ENCODE measurements at regions not wholly inside any gene's neighbourhood (a gene's known extent, or its start where the extent isn't known, plus 50 kb on each side); places are given as distances from the start of the nearest gene placed in this dataset.
"Not testable (repeated sequence)": the region's sequence is repeated elsewhere in the genome, so short reads cannot be mapped to it uniquely, and the experiment has no call there.

DNA sequence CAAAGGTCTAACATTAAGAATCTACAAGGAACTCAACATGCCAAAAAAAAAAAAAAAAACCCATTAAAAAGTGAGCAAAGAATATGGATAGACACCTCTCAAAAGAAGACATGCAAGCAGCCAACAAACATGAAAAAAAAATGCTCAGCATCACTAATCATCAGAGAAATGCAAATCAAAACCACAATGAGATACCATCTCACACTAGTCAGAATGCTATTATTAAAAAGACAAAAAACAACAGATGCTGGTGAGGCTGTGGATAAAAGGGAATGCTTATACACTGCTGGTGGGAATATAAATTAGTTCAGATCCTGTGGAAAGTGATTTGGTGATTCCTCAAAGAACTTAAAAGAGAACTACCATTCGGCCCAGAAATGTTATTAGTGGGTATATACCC, 257.7 kb upstream of the PLET1 start:
- DNase-seq: no peak

DNA sequence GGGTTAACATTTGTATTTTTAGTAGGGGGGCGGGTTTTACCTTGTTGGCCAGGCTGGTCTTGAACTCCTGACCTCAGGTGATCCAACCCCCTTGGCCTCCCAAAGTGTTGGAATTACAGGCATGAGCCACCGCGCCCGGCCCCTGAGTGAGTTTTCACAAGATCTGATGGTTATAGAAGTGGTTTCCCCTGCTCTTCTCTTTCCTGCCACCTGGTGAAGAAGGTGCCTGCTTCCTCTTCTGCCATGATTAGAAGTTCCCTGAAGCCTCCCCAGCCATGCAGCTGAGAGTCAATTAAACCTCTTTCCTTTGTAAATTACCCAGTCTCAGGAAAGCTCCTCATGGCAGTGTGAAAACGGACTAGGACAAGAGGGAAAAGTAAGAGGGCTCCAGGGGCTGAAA, 259.1 kb upstream of the PLET1 start:
- no peak for DNase-seq

DNA sequence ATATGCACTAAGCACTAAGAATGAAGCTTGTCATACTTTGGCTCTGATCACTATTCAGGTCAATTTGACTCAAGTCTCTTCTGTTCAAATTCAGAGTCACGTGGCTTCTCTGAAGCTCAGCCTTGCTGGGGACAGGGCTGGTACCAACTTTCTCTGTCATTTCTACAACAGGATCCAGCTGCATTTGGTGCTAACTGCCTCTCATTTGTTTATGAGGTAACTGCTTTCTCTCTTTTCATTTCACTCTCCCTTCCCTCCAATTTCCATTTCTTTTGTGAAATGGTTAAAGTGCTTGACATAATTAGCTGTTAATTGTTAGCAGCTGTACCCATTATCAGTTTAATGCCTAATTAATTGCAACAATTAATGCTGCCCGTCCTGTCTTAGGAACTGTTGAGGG, 259.7 kb upstream of the PLET1 start:
- no peak for DNase-seq

DNA sequence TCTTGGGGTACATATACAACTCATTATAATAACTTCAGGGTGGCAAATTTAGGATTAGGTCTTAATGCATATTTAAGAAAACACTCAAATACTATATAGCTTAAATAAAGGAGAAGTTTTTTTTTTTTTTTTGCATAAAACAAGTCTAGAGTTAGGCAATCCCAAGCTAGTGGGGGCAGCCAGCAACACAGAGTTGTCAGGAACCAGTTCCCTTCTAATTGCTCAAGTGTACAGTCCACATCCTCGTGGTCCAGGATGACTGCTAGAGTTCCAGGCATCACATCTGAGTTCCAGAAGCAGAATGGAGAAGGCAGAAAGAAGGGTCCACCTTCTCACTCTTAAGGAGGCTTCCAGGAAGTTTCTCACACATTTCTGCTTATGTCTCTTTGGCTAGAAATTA, 261.9 kb upstream of the PLET1 start:
- no peak for DNase-seq

DNA sequence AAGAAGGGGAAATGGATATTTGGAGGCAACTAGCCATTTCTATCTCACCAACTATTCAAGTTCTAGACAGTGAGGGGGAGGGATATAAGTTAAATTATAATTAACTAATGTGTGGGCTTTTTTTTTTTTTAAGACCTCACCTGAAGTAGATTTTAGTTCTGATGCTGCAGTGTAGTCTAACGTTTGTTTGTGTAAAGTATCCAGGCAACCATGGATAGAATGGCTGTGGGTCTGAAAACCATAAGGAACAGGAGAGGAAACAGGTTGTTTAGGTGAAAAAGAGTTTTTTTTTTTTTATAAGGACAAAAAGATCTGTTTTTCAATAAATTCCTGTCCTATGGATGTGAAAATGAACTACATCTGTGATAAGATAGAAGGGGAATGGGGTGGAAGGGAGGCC, 262.4 kb upstream of the PLET1 start:
- no peak for DNase-seq

DNA sequence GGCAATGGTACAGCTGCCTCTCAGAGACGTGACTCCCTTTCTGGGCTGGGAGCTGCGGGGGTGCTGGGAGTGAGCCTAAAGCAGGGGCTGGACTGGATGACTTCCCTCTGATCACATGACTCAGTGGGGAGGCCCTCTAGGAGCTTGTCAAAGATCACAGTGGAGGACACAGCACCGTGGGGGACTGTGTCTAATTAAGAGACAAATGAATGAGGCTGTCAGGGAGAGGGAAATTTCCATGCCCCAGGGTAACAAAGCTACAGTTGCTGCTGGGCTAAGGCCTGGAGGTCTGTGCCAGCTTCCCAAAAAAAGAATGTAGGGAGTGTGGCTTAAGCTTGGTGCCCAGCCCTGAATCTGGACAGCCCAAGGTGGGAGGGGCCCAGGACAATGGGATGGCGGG, 262.8 kb upstream of the PLET1 start:
- no peak for DNase-seq

DNA sequence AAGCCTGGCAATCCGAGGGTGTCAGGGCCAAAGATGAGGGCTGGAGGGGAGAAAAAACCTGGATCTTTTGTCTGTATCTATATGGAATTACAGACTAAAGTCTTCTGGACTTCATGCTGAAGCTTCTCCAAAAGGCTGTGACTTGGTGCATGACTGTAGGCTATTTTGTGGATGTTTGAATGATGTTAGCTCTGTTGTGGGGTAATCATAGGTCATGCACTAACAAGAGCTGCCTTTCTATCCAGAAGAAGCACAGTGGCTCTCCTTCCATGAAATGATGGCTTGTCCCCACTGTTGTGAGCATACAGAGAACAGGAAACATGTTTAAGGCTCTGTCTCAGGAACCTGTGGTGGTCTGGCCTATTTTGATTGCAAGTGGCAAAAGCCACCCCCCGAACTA, 263.3 kb upstream of the PLET1 start:
- DNase-seq: no peak

DNA sequence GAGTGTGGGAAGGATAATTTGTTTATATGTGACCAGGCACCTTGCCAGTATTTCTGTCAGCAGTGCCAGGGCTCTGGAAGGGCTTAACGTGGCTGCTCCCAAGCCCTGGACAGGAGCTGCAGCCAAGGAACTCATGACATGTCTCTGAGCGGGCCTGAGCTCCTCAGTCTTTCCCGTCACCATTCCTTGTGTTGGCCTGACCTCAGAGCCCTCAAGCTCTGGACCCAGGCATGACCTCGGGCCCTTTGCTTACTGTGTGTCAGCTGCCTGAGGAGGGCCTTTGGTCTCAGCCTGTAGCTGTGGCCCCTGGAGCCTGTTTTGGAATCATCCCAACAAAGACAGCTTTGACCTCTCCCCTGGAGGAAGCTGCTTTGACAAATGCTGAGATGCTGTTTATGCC, 264.1 kb upstream of the PLET1 start:
- no peak for DNase-seq

DNA sequence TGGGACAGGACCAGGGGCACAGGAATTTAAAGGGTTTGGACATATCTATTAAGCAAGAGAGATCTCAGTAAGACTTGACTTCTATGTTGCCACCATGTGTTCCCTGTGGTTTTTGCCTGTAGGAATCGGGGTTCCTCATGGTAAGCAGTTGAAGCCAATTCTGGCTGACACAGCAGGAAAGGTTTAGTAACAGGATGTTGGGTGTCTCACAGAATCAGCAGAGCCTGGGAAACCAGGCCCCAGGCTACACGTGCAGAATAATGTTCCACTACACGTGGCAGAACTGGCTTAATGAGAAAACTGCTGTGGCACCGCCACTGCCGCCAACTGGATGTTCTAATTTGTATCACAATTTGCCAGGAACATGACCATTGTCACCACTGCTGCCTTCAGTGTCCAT, 264.6 kb upstream of the PLET1 start:
- no peak for DNase-seq

DNA sequence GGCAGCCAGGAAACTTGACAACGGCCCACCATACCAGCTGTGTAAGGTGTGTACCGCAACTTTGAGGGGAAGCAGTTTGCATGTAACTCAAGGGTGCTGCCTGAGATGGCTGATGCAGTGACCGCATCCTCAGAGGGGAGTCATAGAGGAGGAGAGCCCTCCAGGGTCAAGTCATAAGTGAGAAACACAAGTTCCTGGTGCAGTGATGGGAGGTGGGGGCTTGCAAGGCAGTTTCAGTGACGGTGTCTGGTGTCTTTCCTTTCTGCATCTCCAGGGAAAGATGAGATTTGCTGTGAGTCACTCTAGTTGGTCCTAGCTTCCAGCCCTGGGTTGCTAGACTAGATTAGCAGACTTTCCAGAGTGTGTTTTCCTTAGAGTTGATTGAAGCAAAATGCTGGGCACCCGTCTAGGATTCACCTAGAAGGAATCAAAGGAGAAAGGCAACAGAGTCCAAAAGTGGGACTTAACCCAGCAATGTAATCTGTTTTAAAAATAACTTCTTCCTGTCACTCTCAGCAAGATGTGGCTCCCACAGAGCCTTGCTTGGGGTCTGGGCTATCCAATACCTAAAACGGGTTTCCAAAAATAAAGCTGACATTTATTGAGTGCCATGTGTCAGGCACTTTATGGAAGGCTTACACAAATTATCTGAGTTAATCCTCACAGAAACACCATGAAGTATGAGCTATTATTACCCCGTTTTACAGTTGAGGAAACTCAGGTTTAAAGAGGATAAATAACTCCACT, 265.4 kb upstream of the PLET1 start:
- DNase-seq: no peak

DNA sequence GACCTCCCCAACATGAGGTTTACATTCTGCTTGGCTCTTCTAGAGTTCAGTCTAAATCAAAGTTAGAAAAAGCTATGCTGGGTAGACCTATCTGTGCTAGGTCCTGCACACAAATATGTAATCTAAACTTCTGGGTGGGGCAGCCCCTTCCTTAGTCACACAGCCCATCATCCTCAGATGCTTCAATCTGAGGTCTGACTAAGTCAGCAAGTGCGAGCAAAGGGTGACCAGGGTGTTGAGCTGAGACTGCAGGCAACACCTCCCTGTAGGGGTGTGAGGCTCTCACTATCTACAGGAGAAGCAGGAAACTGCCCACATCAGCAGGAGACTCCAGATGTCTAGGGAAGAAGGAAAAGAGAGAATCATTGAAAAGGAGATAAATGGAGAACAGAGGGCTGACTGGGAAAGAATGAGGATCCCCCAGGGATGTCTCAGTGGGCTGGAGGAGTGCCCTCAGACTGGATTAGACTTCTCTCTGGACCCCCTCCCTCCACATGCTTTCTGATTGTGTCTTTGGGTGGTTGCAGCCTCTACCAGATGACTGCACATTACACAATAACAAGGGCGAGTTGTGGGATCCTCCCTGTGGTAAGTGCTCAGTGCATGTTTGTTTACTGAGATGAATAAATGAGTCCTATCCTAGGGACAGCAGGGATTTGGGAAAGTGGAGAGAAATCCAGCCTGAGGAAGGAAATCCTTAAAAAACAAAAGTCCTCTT, 266.2 kb upstream of the PLET1 start:
- peak; percentile 12 for DNase-seq

DNA sequence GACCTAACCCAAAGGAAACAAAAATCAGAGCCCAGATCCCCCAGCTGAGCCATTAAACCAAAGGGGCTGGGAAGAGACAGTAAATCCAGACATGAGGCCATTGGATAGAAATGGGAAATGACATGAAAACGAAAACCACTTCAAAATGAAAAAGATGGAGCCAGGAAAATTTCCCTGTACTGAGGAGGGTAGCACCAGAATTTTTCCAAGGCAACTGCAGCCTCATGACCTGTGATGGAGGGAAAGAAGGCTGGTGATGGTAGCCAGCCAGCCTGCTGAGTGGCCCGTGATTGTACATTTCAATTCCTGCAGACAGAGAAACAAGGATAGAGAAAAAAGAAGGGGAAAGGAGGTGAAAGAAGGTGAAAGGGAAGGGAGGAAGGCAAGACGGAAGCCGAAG, 268.4 kb upstream of the PLET1 start:
- no peak for DNase-seq

DNA sequence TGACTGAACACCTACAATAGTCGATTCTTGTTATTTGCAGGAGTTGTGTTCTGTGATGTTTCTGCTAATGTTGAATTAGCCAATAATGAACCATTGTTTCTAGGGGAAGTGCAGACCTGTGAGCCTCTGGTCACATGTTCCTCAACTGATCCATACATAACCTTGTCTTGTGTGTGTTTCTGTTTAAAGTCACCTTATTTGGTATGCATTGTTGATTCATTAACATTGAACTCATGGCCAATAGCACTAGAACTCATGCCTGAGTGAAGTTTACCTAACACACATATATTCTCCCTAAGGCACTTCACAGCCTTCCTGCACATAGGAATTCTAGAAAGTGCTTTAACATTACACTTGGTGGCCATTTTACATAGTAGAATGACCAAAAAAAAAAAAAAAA, 271.8 kb upstream of the PLET1 start:
- no peak for DNase-seq

DNA sequence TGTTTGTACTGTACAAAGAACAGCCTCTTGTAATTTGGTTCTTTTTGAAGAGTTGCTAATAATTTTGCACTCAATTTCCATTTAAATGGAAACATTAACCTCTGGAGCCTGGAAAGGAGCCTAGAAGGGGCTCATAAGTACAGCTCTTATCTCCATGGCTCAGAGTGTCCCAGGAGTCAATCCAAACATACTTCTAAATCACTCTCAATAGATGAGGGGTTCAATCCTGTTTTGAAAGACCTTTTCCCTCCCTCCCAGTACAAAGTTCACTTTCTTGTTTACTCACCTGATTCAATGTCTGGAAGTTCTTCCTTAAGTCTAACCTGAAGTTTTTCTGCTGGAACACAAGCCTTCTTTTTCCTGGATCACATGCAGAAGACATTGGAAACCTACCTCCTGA, 273.0 kb upstream of the PLET1 start:
- DNase-seq: no peak

DNA sequence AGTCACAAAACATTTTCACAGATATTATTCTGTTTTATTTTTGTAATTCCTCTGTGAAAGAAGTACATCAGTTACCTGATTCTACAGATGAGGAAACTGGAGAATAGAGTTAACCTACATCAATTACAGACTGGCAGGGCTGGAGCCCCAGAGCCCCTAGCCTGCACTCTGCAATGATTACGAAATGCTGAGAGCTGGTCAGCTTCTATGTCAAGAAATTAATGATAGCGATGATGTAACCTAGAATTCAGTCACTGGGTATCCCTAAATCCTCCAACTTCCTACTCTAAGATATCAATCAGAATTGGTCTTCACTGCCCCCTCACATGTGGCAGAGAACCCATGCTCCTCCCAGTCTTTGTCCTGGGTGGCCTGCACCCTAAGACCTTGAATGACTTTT, 273.5 kb upstream of the PLET1 start:
- no peak for DNase-seq

DNA sequence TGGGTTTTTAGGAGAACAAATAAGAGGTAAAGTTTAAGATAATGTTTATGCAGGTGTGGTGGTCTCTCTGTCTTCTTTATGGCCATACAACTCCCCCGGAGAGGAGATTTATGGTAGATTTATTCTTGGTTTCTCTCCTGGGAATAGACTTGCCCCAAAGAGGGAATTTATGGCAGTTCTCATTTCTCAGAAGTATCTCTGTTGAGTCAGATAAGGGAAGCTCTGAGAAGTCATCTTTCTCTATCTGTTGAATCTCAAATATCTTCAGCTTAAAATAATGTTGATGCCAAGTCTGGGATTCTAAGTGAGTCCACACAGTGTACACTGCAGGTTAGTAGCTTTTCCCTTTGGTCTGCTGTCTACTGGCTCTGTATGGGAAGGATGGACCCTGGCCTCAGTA, 276.4 kb upstream of the PLET1 start:
- DNase-seq: no peak

DNA sequence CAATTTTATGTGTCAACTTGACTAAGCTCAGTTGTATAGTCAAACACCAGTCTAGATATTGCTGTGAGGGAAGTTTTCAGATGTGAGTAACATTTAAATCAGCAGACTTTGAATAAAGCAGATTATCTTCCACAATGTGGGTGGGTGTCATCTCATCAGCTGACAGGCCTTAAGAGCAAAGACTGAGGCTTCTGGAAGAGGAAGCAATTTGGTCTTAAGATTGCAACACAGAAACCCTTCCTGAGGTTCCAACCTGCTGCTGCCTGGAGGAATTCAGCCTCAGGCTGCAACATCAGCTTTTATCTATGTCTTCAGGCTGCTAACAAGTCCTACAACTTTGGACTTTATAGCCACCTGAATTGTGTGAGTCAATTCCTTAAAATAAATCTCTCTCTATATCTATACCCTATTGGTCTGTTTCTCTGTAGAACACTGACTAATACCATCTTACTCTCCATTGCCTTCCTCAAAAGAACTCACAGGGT, 277.2 kb upstream of the PLET1 start:
- DNase-seq: no peak

DNA sequence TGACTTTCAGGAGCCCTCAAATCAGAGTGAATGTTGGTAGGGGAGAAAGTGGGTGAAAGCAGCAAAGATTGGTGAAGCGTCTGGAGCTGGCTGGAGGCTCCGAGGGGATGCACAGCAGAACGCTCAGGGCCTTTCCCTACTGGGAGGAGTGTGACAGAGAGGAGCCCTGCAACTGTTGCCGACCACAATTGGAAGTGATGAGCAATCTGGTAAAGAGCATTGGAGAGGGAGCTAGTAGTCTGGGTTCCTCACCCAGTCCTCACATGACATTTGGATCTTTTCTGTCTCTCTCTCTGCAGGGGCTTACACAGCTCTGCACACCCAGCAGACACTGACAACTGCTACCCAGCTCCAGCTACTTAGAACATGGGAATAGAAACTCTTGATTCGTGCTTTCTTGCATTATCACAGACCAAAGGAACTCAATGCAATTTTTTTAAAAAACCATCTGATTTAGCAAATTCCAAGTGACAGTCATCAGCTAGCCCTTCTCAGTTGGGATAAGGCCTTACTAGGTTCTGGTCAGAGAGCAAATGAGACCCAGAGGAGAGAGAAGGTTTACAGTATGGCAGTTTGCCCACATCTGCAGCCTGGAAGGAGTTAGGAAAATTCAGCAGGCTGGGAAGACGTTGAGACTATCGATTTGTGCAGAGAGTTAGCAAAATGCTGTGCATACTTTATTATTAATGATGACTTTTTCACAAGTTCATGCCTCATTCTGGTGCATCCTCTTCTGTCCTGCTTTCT, 278.0 kb upstream of the PLET1 start:
- no peak for DNase-seq

DNA sequence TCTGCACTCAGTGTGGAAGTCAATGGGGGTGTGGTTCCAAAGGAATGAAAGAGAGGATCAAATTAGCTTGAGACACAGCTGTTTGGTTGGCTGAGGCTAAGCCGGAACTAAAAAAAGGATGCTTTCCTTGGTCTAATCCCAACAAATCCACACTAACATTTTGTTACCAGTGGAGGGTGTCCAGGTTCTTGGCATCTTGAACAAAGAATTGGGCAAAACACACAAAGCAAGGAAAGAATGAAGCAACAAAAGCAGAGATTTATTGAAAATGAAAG, 278.6 kb upstream of the PLET1 start:
- DNase-seq: not testable (repeated sequence)

DNA sequence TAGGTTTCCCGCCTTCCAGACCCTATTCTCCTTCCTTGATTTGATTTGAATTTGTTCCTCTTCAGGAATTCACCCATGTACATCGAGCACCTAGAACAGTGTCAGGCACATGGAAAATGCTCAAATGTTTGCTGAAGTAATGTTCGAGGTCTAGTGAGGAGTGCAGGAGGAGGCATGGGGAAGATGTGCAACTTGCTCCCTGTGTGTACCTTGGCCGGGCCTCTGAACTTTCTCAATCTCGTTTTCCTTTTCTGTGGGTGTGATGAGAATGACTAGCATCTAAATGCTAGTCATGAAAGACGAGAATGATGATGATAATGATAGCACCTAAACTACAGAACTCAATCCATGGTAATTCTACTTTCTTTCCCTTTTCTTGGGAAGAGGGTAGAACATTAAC, 279.1 kb upstream of the PLET1 start:
- DNase-seq: no peak

DNA sequence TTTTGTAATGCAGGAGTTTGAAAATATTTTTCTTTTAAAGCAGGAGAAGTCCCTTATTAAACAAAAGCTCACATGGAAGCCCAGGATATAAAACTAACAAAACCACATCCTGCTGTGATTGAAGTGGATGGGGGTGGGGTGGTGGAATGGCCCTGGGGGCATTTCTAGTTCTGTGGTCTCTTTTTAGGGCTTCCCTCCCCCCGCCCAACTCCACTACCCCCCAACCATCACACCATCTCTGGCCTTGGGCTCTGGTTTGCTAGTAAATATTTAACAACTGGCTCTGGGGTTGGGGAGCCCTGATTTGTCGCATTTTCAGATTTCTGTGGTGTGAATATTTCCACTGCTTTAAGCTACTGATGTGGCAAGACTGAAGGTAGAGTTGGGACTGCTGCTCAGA, 279.6 kb upstream of the PLET1 start:
- no peak for DNase-seq

DNA sequence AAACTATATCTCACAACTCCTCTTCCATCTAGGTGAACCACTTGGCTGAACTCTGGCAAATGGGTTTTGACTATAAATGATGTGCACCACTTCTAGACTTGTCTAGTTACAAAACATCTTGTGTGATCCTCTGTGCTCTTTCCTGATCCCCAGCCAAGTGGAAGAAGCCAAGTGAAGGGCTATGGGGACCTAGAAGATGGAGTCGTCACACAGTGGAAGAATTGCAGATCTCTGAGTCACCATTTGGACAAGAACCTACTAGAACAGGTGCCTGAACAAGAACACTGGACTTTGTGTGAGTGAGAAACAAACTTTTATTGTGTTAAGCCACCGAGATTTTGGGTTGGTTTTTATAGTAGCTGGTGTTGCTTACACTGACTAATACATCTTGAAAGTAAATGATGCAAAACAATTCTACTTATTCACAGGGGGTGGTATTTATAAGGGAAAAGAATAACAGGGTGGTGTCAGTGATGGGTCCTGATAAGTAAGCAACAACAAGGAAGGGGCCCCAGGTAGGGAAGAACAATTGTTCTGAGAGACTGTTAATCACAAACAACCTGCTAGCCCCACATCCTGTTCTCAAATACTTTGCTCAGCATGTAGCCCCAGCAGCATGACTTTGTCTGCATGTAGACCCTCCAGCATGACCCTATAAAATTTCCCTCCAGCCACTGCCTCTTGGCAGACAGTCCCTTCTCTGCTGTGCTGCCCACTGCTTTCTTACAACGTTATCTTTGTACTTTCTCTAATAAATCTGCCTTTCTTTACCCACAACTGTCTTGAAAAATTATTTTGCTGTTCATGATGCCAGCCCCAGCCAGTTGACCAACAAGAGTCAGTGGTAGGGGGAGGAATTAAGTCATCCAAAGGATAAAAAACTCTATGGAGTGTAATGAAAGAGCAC, 280.7 kb upstream of the PLET1 start:
- DNase-seq: no peak

DNA sequence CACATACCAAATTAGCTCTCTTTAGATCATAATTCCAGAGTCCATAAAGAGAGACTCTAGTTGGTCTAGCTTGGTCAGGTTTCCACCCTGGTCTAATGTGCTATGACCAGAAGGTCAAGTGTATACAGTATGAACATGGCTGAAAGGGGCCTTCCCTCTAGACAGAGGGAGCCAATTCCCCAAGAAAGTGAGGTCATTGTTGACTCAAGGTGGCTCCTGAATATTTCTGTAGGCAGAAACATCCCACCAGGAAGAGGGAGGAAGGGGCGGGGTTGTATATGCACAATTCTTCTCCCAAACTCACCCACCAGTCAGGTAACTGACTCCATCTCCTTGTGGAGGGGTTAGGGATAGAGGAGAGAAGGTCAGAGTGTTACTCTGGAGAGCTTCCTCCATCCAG, 281.8 kb upstream of the PLET1 start:
- DNase-seq: no peak
